ENCODE measurements at regions not wholly inside any gene's neighbourhood (a gene's known extent, or its start where the extent isn't known, plus 50 kb on each side); places are given as distances from the start of the nearest gene placed in this dataset.

- no peak for TF ChIP-seq CTCF (conservative IDR thresholded peaks at IDR 0.05)
- no peak for TF ChIP-seq ZFX (IDR thresholded peaks at IDR 0.05)
Measured at GRCh38 chr12:84694116-84694515, 218.5 kb downstream of the SLC6A15 start.
